ENCODE measurements at regions not wholly inside any gene's neighbourhood (a gene's known extent, or its start where the extent isn't known, plus 50 kb on each side); places are given as distances from the start of the nearest gene placed in this dataset.

DNA sequence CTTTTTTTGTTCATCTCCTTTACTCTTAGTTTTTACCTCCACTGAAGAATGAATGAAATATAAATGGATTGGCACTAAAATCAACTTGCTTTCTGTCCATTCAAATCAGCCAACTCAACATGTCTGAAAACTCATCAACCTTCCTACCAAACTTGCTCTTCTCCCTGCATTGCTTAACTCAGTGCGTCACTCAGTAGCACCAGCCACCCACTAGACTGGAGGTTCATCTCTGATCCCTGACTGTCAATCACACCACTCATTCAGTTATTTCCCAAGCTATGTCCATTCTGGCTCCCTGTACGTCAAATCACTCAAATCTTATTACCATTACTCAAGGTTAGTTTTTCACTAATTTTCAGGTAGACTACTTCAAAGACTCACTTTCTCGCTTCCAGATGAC, 75.2 kb upstream of the RBMS1 start:
- ATAC-seq (ENCODE audit: low read depth) = no peak
- ChIA-PET CTCF (no interaction called here), POLR2A (no interaction called here)
- Histone ChIP-seq H3K9ac (ENCODE audit: low read length) (no peak overlapping the region), H3K9me3 (ENCODE audit: control extremely low read depth in 1 of 3, control insufficient read depth in 2 of 3, insufficient read depth in 1 of 3, low read length in 2 of 3) (peaks cover 0 to 3% (median 0%) of the 10 kb centered on the region in 3 donors), H3K27me3 (replicated peaks in 1 of 4; ENCODE audit: control extremely low read depth in 1 of 4, control insufficient read depth in 3 of 4, insufficient read depth in 4 of 4, low read length in 3 of 4) (no peaks in the 10 kb centered on the region), H3K27ac (ENCODE audit: low read length in 2 of 2) (no peak overlapping the region), H3K36me3 (replicated peaks in 1 of 2; ENCODE audit: control extremely low read depth in 1 of 2, control insufficient read depth in 1 of 2, extremely low read depth in 1 of 2, insufficient read depth in 2 of 2, low read length in 1 of 2) (no peaks in the 10 kb centered on the region), H4K20me1 (ENCODE audit: control insufficient read depth, insufficient read depth, low read length, poor library complexity, severe bottlenecking) (no peaks in the 10 kb centered on the region), H3K79me2 (ENCODE audit: control insufficient read depth, insufficient read depth, low read length) (no peaks in the 10 kb centered on the region), H2AFZ (ENCODE audit: insufficient read depth, low read depth, low read length, poor library complexity, severe bottlenecking) (no peak overlapping the region), H3K4me2 (replicated peaks; ENCODE audit: low read depth, low read length, poor library complexity, severe bottlenecking) (no peak overlapping the region), H3K4me3 (ENCODE audit: control extremely low read depth in 1 of 5, extremely low read depth in 1 of 5, insufficient read depth in 1 of 5, low read depth in 2 of 5, low read length in 4 of 5) (no peak overlapping the region), H3K4me1 (ENCODE audit: control insufficient read depth in 2 of 2, insufficient read depth in 2 of 2, low read length in 2 of 2) (no peaks in the 10 kb centered on the region)
- no peak for TF ChIP-seq EZH2 (IDR thresholded peaks at IDR 0.05; ENCODE audit: borderline replicate concordance, insufficient read depth, low read depth, low read length, poor library complexity, severe bottlenecking)
- TF ChIP-seq, protein P1, sequence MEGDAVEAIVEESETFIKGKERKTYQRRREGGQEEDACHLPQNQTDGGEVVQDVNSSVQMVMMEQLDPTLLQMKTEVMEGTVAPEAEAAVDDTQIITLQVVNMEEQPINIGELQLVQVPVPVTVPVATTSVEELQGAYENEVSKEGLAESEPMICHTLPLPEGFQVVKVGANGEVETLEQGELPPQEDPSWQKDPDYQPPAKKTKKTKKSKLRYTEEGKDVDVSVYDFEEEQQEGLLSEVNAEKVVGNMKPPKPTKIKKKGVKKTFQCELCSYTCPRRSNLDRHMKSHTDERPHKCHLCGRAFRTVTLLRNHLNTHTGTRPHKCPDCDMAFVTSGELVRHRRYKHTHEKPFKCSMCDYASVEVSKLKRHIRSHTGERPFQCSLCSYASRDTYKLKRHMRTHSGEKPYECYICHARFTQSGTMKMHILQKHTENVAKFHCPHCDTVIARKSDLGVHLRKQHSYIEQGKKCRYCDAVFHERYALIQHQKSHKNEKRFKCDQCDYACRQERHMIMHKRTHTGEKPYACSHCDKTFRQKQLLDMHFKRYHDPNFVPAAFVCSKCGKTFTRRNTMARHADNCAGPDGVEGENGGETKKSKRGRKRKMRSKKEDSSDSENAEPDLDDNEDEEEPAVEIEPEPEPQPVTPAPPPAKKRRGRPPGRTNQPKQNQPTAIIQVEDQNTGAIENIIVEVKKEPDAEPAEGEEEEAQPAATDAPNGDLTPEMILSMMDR (IDR thresholded peaks at IDR 0.05) = no peak
- Mint-ChIP-seq H3K4me3 (no peak overlapping the region), H3K27me3 (peaks cover 9% of the 10 kb centered on the region), H3K27ac (no peak overlapping the region), H3K9me3 (ENCODE audit: insufficient read depth) (peaks cover 4% of the 10 kb centered on the region), H3K4me1 (no peaks in the 10 kb centered on the region)
- no peak for DNase-seq
- intact Hi-C loops (cut with micrococcal nuclease) = no loop called here
- 90% methylated on average over 3 of the region's 3 CpGs for WGBS (ENCODE audit: insufficient coverage)

DNA sequence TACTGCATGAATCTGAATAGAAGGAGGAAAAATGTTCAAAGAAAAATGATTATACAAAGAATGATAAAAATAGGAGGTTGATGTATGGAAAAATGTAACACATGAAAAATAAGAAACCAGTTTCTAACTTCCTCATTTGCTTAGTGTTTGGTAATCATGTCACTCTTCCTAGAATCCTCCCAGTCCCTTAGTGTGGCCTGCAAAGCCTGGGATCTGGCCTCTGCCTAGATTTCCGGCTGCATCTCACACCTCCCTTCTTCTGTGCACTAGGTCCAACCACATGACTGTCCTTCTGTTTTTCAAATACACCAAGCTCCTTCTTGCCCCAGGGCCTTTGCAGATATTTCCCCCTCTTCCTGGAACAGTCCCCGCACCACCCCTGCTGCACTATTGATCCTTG, 76.8 kb upstream of the RBMS1 start:
- intact Hi-C loops (cut with micrococcal nuclease) = no loop called here
- DNase-seq (no peak), ATAC-seq (ENCODE audit: low read depth) (no peak)
- Histone ChIP-seq H3K27me3 (replicated peaks in 1 of 4; ENCODE audit: control extremely low read depth in 1 of 4, control insufficient read depth in 3 of 4, insufficient read depth in 4 of 4, low read length in 3 of 4) (no peaks in the 10 kb centered on the region), H3K9me3 (ENCODE audit: control extremely low read depth in 1 of 3, control insufficient read depth in 2 of 3, insufficient read depth in 1 of 3, low read length in 2 of 3) (peaks cover 0 to 3% (median 0%) of the 10 kb centered on the region in 3 donors), H3K9ac (ENCODE audit: low read length) (no peak overlapping the region), H3K36me3 (replicated peaks in 1 of 2; ENCODE audit: control extremely low read depth in 1 of 2, control insufficient read depth in 1 of 2, extremely low read depth in 1 of 2, insufficient read depth in 2 of 2, low read length in 1 of 2) (no peaks in the 10 kb centered on the region), H3K4me1 (ENCODE audit: control insufficient read depth in 2 of 2, insufficient read depth in 2 of 2, low read length in 2 of 2) (no peaks in the 10 kb centered on the region), H4K20me1 (ENCODE audit: control insufficient read depth, insufficient read depth, low read length, poor library complexity, severe bottlenecking) (no peaks in the 10 kb centered on the region), H3K4me3 (ENCODE audit: control extremely low read depth in 1 of 5, extremely low read depth in 1 of 5, insufficient read depth in 1 of 5, low read depth in 2 of 5, low read length in 4 of 5) (no peak overlapping the region), H3K79me2 (ENCODE audit: control insufficient read depth, insufficient read depth, low read length) (no peaks in the 10 kb centered on the region), H3K27ac (ENCODE audit: low read length in 2 of 2) (no peak overlapping the region), H3K4me2 (replicated peaks; ENCODE audit: low read depth, low read length, poor library complexity, severe bottlenecking) (no peak overlapping the region), H2AFZ (ENCODE audit: insufficient read depth, low read depth, low read length, poor library complexity, severe bottlenecking) (no peak overlapping the region)
- POLR2A ChIA-PET = no interaction called here
- CTCF ChIA-PET = no interaction called here
- WGBS (ENCODE audit: insufficient coverage) = 93% methylated on average over 2 of the region's 2 CpGs
- peaks cover 4% of the 10 kb centered on the region for H3K9me3 Mint-ChIP-seq (ENCODE audit: insufficient read depth)
- no peak overlapping the region for H3K27ac Mint-ChIP-seq
- H3K4me1 Mint-ChIP-seq = no peaks in the 10 kb centered on the region
- no peak for TF ChIP-seq EZH2 (IDR thresholded peaks at IDR 0.05; ENCODE audit: borderline replicate concordance, insufficient read depth, low read depth, low read length, poor library complexity, severe bottlenecking)
- TF ChIP-seq, protein P1 (IDR thresholded peaks at IDR 0.05) = no peak
- peaks cover 9% of the 10 kb centered on the region for H3K27me3 Mint-ChIP-seq
- H3K4me3 Mint-ChIP-seq = no peak overlapping the region

All from B cell (primary cell).